Loucy (cell line): ENCODE measurements at regions not wholly inside any gene's neighbourhood (a gene's known extent, or its start where the extent isn't known, plus 50 kb on each side); places are given as distances from the start of the nearest gene placed in this dataset.

ENCODE experiments used
- H2AFZ ChIP-seq: fragments of 200-600 bp; sonication (generic); 2 replicates; pipeline ENCODE4 v1.6.0; 2016; ENCODE audit warnings: antibody characterized with exemption, mild to moderate bottlenecking, low read length, moderate library complexity
- H3F3A ChIP-seq: fragments of 200-600 bp; 2 replicates; pipeline ENCODE4 v1.6.0; 2016; ENCODE audit warnings: antibody characterized with exemption, low read depth, mild to moderate bottlenecking
- H3K27me3 ChIP-seq: fragments of 200-600 bp; sonication (generic); 2 replicates; pipeline ENCODE4 v1.6.1; 2014; ENCODE audit warnings: low read length, mild to moderate bottlenecking; ENCODE audit not compliant: insufficient read depth, poor library complexity, severe bottlenecking
- H3K36me3 ChIP-seq: fragments of 200-600 bp; sonication (generic); 2 replicates; pipeline ENCODE4 v1.6.1; 2016; ENCODE audit warnings: low read length; ENCODE audit not compliant: insufficient read depth
- H3K4me1 ChIP-seq: fragments of 200-600 bp; sonication (generic); 2 replicates; pipeline ENCODE4 v1.5.1; 2014; ENCODE audit warnings: low read length, mild to moderate bottlenecking; ENCODE audit not compliant: insufficient read depth, poor library complexity, severe bottlenecking
- H3K4me2 ChIP-seq: fragments of 200-600 bp; sonication (generic); 2 replicates; pipeline ENCODE4 v1.6.0; 2014; ENCODE audit warnings: antibody characterized with exemption, low read length, low read depth, mild to moderate bottlenecking; ENCODE audit not compliant: poor library complexity, severe bottlenecking
- H3K4me3 ChIP-seq: fragments of 200-600 bp; sonication (generic); 2 replicates; pipeline ENCODE4 v1.5.1; 2014; ENCODE audit warnings: low read length, mild to moderate bottlenecking, mixed read lengths; ENCODE audit not compliant: poor library complexity, severe bottlenecking
- H3K79me2 ChIP-seq: fragments of 200-600 bp; sonication (generic); 2 replicates; pipeline ENCODE4 v1.6.1; 2014; ENCODE audit warnings: low read length; ENCODE audit not compliant: insufficient read depth
- H3K9ac ChIP-seq: fragments of 200-600 bp; sonication (generic); 2 replicates; pipeline ENCODE4 v1.6.0; 2014; ENCODE audit warnings: mild to moderate bottlenecking, low read depth, low read length, moderate library complexity; ENCODE audit not compliant: poor library complexity, severe bottlenecking
- H3K9me2 ChIP-seq: fragments of 200-600 bp; sonication (generic); replicated peaks from 2 replicates; pipeline ENCODE4 v1.6.1; 2016; ENCODE audit warnings: low read depth, low read length, mixed read lengths
- H3K9me3 ChIP-seq: fragments of 200-600 bp; sonication (generic); 2 replicates; pipeline ENCODE4 v1.6.1; 2014; ENCODE audit warnings: mild to moderate bottlenecking, antibody characterized with exemption, low read length, low read depth; ENCODE audit not compliant: insufficient read depth
- H4K20me1 ChIP-seq: fragments of 200-600 bp; sonication (generic); 2 replicates; pipeline ENCODE4 v1.6.0; 2014; ENCODE audit warnings: antibody characterized with exemption, low read length, mild to moderate bottlenecking; ENCODE audit not compliant: insufficient read depth, poor library complexity, severe bottlenecking
- EZH2phosphoT487 ChIP-seq: fragments of 200-600 bp; IDR thresholded peaks from 2 replicates; pipeline ENCODE4 v1.6.1; 2018; ENCODE audit warnings: antibody characterized with exemption, mild to moderate bottlenecking, moderate library complexity, borderline replicate concordance
- TF ChIP-seq, protein P1 (sequence below): fragments of 200-600 bp; sonication (generic); conservative IDR thresholded peaks from 2 replicates; pipeline ENCODE4 v1.5.1; 2014; ENCODE audit warnings: mild to moderate bottlenecking, antibody characterized with exemption, low read length

DNA sequence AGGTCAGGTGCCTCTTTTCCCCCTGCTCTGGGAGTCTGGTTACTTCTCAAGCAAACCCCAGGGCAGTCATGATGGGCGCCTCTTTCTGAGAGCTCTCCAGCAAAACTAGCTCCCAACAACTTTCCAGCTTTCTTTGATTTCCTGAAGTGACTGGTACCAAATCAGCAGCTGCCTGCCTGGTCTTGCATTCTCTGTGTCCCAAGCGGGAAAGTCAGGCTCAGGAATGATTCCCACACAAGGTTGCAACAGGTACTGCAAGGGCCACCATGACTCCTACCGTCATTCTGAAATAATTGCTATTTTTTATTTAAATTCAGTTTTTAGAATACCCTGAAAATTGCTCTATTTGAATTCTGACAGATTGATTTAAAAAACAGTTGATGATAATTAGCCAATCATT, 658.7 kb downstream of the SQOR start:
- TF ChIP-seq, protein P1, sequence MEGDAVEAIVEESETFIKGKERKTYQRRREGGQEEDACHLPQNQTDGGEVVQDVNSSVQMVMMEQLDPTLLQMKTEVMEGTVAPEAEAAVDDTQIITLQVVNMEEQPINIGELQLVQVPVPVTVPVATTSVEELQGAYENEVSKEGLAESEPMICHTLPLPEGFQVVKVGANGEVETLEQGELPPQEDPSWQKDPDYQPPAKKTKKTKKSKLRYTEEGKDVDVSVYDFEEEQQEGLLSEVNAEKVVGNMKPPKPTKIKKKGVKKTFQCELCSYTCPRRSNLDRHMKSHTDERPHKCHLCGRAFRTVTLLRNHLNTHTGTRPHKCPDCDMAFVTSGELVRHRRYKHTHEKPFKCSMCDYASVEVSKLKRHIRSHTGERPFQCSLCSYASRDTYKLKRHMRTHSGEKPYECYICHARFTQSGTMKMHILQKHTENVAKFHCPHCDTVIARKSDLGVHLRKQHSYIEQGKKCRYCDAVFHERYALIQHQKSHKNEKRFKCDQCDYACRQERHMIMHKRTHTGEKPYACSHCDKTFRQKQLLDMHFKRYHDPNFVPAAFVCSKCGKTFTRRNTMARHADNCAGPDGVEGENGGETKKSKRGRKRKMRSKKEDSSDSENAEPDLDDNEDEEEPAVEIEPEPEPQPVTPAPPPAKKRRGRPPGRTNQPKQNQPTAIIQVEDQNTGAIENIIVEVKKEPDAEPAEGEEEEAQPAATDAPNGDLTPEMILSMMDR, result no peak
- no peak for TF ChIP-seq EZH2phosphoT487
- no peak overlapping the region for H3K4me3 ChIP-seq
- H3K4me1 ChIP-seq, result no peaks in the 10 kb centered on the region
- H3K27me3 ChIP-seq, result no peaks in the 10 kb centered on the region
- H3K9me2 ChIP-seq, result no peaks in the 10 kb centered on the region
- no peak overlapping the region for H3K4me2 ChIP-seq
- no peaks in the 10 kb centered on the region for H3K9me3 ChIP-seq
- no peaks in the 10 kb centered on the region for H4K20me1 ChIP-seq
- H3K36me3 ChIP-seq, result no peaks in the 10 kb centered on the region
- no peaks in the 10 kb centered on the region for H3F3A ChIP-seq
- H3K9ac ChIP-seq, result no peak overlapping the region
- H3K79me2 ChIP-seq, result no peaks in the 10 kb centered on the region
- no peak overlapping the region for H2AFZ ChIP-seq

DNA sequence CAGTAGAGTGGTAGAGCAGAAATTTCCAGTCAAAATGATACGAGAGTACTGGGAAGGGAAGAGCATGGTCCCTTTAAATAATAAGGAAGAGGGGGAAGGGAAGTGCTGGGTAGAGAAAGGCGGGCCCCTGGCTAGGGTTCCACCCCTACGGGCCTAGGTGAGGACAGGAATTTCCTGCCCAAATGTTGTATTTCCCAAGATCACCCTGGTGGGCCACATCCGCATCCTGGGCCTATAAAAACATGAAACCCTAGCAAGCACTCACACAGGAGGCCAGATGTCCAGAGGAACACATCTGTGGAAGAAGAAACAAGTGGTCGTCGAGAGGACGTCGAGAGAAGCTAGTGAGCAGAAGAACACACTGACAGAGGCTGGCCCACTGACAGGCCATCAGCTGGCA, 661.2 kb downstream of the SQOR start:
- Histone ChIP-seq H4K20me1 (no peaks in the 10 kb centered on the region), H3K4me3 (no peak overlapping the region), H3K4me1 (no peaks in the 10 kb centered on the region), H3K79me2 (no peaks in the 10 kb centered on the region), H3K27me3 (no peaks in the 10 kb centered on the region), H3K4me2 (no peak overlapping the region), H3K36me3 (no peaks in the 10 kb centered on the region), H3K9me3 (no peaks in the 10 kb centered on the region), H3F3A (no peaks in the 10 kb centered on the region), H3K9me2 (no peaks in the 10 kb centered on the region), H2AFZ (no peak overlapping the region), H3K9ac (no peak overlapping the region)
- no peak for TF ChIP-seq EZH2phosphoT487
- TF ChIP-seq, protein P1, result no peak

DNA sequence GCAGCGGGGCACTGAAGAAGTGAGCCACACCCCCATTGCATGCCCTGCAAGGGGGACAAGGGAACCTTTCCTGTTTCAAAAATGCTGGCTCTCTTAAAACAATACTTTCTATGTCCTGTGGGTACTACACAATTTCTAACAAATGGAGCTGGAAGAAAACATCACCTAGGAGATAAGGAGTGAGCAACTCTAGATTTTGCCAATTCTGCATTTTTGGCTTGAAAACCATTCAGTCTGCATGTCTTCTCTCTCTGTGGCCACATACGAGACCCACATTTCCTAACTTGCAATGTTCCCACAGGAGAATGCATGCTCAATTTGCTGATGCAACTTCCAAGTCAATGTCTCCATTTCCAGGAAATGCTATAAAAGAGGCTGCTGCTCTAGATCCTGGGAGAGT, 662.0 kb downstream of the SQOR start:
- Histone ChIP-seq H3K4me2 (no peak overlapping the region), H3K27me3 (no peaks in the 10 kb centered on the region), H3K4me3 (no peak overlapping the region), H3F3A (no peaks in the 10 kb centered on the region), H3K9ac (no peak overlapping the region), H3K4me1 (no peaks in the 10 kb centered on the region), H3K36me3 (no peaks in the 10 kb centered on the region), H3K79me2 (no peaks in the 10 kb centered on the region), H2AFZ (no peak overlapping the region), H3K9me2 (no peaks in the 10 kb centered on the region), H3K9me3 (no peaks in the 10 kb centered on the region), H4K20me1 (no peaks in the 10 kb centered on the region)
- TF ChIP-seq EZH2phosphoT487, result no peak
- TF ChIP-seq, protein P1, result no peak
